Suprapubic skin (tissue), 4 donors: ENCODE measurements at regions not wholly inside any gene's neighbourhood (a gene's known extent, or its start where the extent isn't known, plus 50 kb on each side); places are given as distances from the start of the nearest gene placed in this dataset.
A peak's percentile ranks its signal among the peaks of the same experiment; 100 is the strongest.
"Not testable (repeated sequence)": the region's sequence is repeated elsewhere in the genome, so short reads cannot be mapped to it uniquely, and the experiment has no call there.

Experiments
- DNase-seq, 2 donors: peaks; one replicate each; pipeline ENCODE4 v3.0.0-alpha.2; 2019; ENCODE audit warnings: low spot score in 2 of 2
- H3K27ac ChIP-seq: fragments of 200-600 bp; sonication (generic); one replicate; pipeline ENCODE4 v1.5.1; 2019
- H3K27me3 ChIP-seq: fragments of 200-600 bp; sonication (generic); one replicate; pipeline ENCODE4 v1.5.1; 2019
- H3K36me3 ChIP-seq: fragments of 200-600 bp; sonication (generic); one replicate; pipeline ENCODE4 v1.5.1; 2019
- H3K4me1 ChIP-seq: fragments of 200-600 bp; sonication (generic); one replicate; pipeline ENCODE4 v1.5.1; 2019
- H3K4me3 ChIP-seq: fragments of 200-600 bp; sonication (generic); one replicate; pipeline ENCODE4 v1.5.1; 2019; ENCODE audit warnings: mild to moderate bottlenecking
- H3K9me3 ChIP-seq: fragments of 200-600 bp; sonication (generic); one replicate; pipeline ENCODE4 v1.5.1; 2019
- CTCF ChIP-seq, 2 donors: fragments of 200-600 bp in 1 of 2; fragments of 450-650 bp in 1 of 2; sonication (generic) in 1 of 2; IDR thresholded peaks; one replicate each; pipeline ENCODE4 v1.5.1; 2016 to 2019; ENCODE audit warnings: antibody characterized with exemption in 2 of 2, mild to moderate bottlenecking in 1 of 2, moderate library complexity in 1 of 2
- EP300 ChIP-seq: sonication (generic); formaldehyde crosslinking; IDR thresholded peaks from one replicate; pipeline ENCODE4 v1.6.1; 2017; ENCODE audit warnings: antibody characterized with exemption
- POLR2A ChIP-seq, 2 donors: fragments of 450-650 bp; IDR thresholded peaks; one replicate each; pipeline ENCODE4 v1.6.1; 2017; ENCODE audit warnings: antibody characterized with exemption in 2 of 2, mild to moderate bottlenecking in 2 of 2, moderate library complexity in 2 of 2
- POLR2AphosphoS5 ChIP-seq, 3 donors: sonication (generic); formaldehyde crosslinking; IDR thresholded peaks; one replicate each; pipeline ENCODE4 v1.6.1; 2017; ENCODE audit warnings: antibody characterized with exemption in 3 of 3
- WGBS: methylation state at CpG from one replicate; pipeline ENCODE4 v1.1.5; 2018; 5-methylcytosine and 5-hydroxymethylcytosine counted together

- not testable (repeated sequence) for H3K4me3 ChIP-seq, H3K9me3 ChIP-seq, DNase-seq, H3K27ac ChIP-seq, H3K36me3 ChIP-seq
- Histone ChIP-seq H3K4me1 (peaks cover 33% of the 10 kb centered on the region), H3K27me3 (peaks cover 11% of the 10 kb centered on the region)
- WGBS: 43% methylated on average over 4 of the region's 15 CpGs
Observed at GRCh38 chr20:47908361-47909035, 123.2 kb upstream of the SULF2 start.

- 77% methylated on average over 7 of the region's 7 CpGs for whole genome bisulfite sequencing
- H3K36me3 ChIP-seq, H3K4me3 ChIP-seq, H3K9me3 ChIP-seq, H3K27ac ChIP-seq: not testable (repeated sequence)
- Histone ChIP-seq H3K4me1 (peaks cover 33% of the 10 kb centered on the region), H3K27me3 (peaks cover 11% of the 10 kb centered on the region)
- DNase-seq: peak in 1 of 2 donors; percentile 29
Observed at GRCh38 chr20:47907951-47908350, 122.7 kb upstream of the SULF2 start.

GRCh38 chr20:47907031-47907675, 121.9 kb upstream of the SULF2 start:
- TF ChIP-seq EP300 (no peak), POLR2AphosphoS5 (IDR thresholded peaks at IDR 0.05) (no peak), CTCF (IDR thresholded peaks at IDR 0.05) (no peak)
- no peak for DNase-seq
- 86% methylated on average over 9 of the region's 13 CpGs for WGBS
- H3K27me3 ChIP-seq: peaks cover 11% of the 10 kb centered on the region
- peaks cover 29% of the 10 kb centered on the region for H3K4me1 ChIP-seq
- H3K9me3 ChIP-seq: no peaks in the 10 kb centered on the region
- H3K36me3 ChIP-seq: no peaks in the 10 kb centered on the region
- H3K27ac ChIP-seq: no peak overlapping the region
- H3K4me3 ChIP-seq: no peak overlapping the region

GRCh38 chr20:47906348-47906660, 121.0 kb upstream of the SULF2 start:
- Histone ChIP-seq H3K9me3 (no peaks in the 10 kb centered on the region), H3K27me3 (peaks cover 11% of the 10 kb centered on the region), H3K27ac (no peak overlapping the region), H3K4me3 (no peak overlapping the region), H3K36me3 (no peaks in the 10 kb centered on the region), H3K4me1 (peaks cover 23% of the 10 kb centered on the region)
- no peak for TF ChIP-seq POLR2AphosphoS5 (IDR thresholded peaks at IDR 0.05)
- no peak for TF ChIP-seq POLR2A (IDR thresholded peaks at IDR 0.05)
- no peak for TF ChIP-seq EP300
- no peak for TF ChIP-seq CTCF (IDR thresholded peaks at IDR 0.05)
- DNase-seq: no peak
- 80% methylated on average over 12 of the region's 12 CpGs for WGBS

- no peaks in the 10 kb centered on the region for H3K9me3 ChIP-seq
- peaks cover 23% of the 10 kb centered on the region for H3K4me1 ChIP-seq
- TF ChIP-seq EP300: no peak
- TF ChIP-seq POLR2AphosphoS5 (IDR thresholded peaks at IDR 0.05): no peak
- no peak for TF ChIP-seq CTCF (IDR thresholded peaks at IDR 0.05)
- no peak for TF ChIP-seq POLR2A (IDR thresholded peaks at IDR 0.05)
- H3K36me3 ChIP-seq: no peaks in the 10 kb centered on the region
- WGBS: 81% methylated on average over 14 of the region's 18 CpGs
- peaks cover 11% of the 10 kb centered on the region for H3K27me3 ChIP-seq
- H3K4me3 ChIP-seq: no peak overlapping the region
- no peak overlapping the region for H3K27ac ChIP-seq
- no peak for DNase-seq
Observed at GRCh38 chr20:47905628-47906347, 120.5 kb upstream of the SULF2 start.

GRCh38 chr20:47903009-47903408, 117.7 kb upstream of the SULF2 start:
- DNase-seq, H3K36me3 ChIP-seq, H3K27ac ChIP-seq, H3K27me3 ChIP-seq, H3K4me3 ChIP-seq, H3K9me3 ChIP-seq, H3K4me1 ChIP-seq: not testable (repeated sequence)
- WGBS: 90% methylated on average over 2 of the region's 3 CpGs

GRCh38 chr20:47899313-47899712, 114.0 kb upstream of the SULF2 start:
- not testable (repeated sequence) for H3K4me1 ChIP-seq, H3K27ac ChIP-seq, H3K27me3 ChIP-seq, DNase-seq, H3K36me3 ChIP-seq, H3K9me3 ChIP-seq, H3K4me3 ChIP-seq
- no CpG with 5 or more reads among the region's 7 CpGs for WGBS
